ENCODE measurements at regions not wholly inside any gene's neighbourhood (a gene's known extent, or its start where the extent isn't known, plus 50 kb on each side); places are given as distances from the start of the nearest gene placed in this dataset.

GRCh38 chr4:19429684-19430083 is 822.0 kb upstream of the SLIT2 start:
- Mint-ChIP-seq H3K4me1 (no peaks in the 10 kb centered on the region), H3K4me3 (no peak overlapping the region), H3K36me3 (no peaks in the 10 kb centered on the region), H3K9me3 (peaks cover 16 to 64% (median 44%) of the 10 kb centered on the region in 6 donors), H3K27me3 (ENCODE audit: low read depth in 3 of 3) (peaks cover 0 to 2% (median 0%) of the 10 kb centered on the region in 3 donors), H3K27ac (no peak overlapping the region)
- DNase-seq: no peak

DNA sequence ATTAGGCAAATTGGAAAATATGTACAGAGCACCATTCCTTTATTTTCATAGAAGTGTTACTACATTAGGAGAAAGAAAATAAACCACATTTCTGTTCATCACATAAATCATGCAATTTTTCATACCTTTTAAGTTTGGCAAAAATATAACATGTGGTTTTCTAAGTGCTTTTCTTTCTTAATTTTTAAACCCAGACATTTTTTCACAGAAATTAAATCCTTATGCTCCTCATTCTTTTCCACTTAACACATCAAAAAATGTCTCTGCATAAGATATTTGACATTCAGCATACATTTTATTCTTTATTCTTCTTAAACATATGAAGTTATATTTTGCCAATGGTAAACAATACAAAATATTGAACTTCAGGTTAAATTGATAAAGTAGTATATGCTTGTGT is 826.6 kb upstream of the SLIT2 start:
- H3K36me3 Mint-ChIP-seq: no peaks in the 10 kb centered on the region
- H3K4me1 Mint-ChIP-seq: no peaks in the 10 kb centered on the region
- no peak for DNase-seq
- H3K27me3 Mint-ChIP-seq (ENCODE audit: low read depth in 3 of 3): peaks cover 0 to 3% (median 0%) of the 10 kb centered on the region in 3 donors
- H3K4me3 Mint-ChIP-seq: no peak overlapping the region
- no peak overlapping the region for H3K27ac Mint-ChIP-seq
- peaks cover 10 to 42% (median 31%) of the 10 kb centered on the region in 6 donors for H3K9me3 Mint-ChIP-seq

- Mint-ChIP-seq H3K27me3 (ENCODE audit: low read depth in 3 of 3) (peaks cover 0 to 2% (median 0%) of the 10 kb centered on the region in 3 donors), H3K4me1 (no peaks in the 10 kb centered on the region), H3K4me3 (no peak overlapping the region), H3K27ac (no peak overlapping the region), H3K9me3 (peaks cover 11 to 55% (median 22%) of the 10 kb centered on the region in 6 donors), H3K36me3 (no peaks in the 10 kb centered on the region)
- no peak for DNase-seq
Measured at GRCh38 chr4:19417256-19417655, 834.4 kb upstream of the SLIT2 start.

DNA sequence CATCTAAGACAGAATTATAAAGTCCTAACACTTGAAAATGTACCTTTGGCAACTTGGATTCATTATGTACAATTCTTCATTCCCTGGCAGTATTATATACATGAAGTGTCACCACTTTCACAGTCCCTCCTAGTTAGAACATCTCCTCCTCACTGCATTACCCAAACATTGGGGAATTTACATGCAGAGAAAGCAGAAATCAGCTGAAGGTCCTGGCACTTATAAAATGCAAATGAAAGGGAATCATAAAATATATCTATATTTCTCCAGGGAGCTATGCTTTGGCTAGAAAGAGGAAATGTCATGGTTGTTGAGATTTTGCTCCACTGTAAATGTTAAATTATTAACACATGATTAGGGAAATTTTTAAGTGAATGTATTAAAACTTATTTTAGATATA is 835.6 kb upstream of the SLIT2 start:
- H3K27ac Mint-ChIP-seq: no peak overlapping the region
- peaks cover 0 to 2% (median 0%) of the 10 kb centered on the region in 3 donors for H3K27me3 Mint-ChIP-seq (ENCODE audit: low read depth in 3 of 3)
- DNase-seq: no peak
- H3K9me3 Mint-ChIP-seq: peaks cover 11 to 55% (median 22%) of the 10 kb centered on the region in 6 donors
- H3K4me3 Mint-ChIP-seq: no peak overlapping the region
- H3K4me1 Mint-ChIP-seq: no peaks in the 10 kb centered on the region
- no peaks in the 10 kb centered on the region for H3K36me3 Mint-ChIP-seq

GRCh38 chr4:19408490-19408889 is 843.2 kb upstream of the SLIT2 start:
- H3K4me1 Mint-ChIP-seq: no peaks in the 10 kb centered on the region
- DNase-seq: no peak
- H3K4me3 Mint-ChIP-seq: no peak overlapping the region
- peaks cover 0 to 2% (median 0%) of the 10 kb centered on the region in 3 donors for H3K36me3 Mint-ChIP-seq
- H3K9me3 Mint-ChIP-seq: peaks cover 6 to 37% (median 21%) of the 10 kb centered on the region in 6 donors
- H3K27ac Mint-ChIP-seq: no peak overlapping the region
- H3K27me3 Mint-ChIP-seq (ENCODE audit: low read depth in 3 of 3): peaks cover 0 to 3% (median 0%) of the 10 kb centered on the region in 3 donors

GRCh38 chr4:19406789-19407188 is 844.9 kb upstream of the SLIT2 start:
- Mint-ChIP-seq H3K4me3 (no peak overlapping the region), H3K9me3 (peaks cover 7 to 47% (median 27%) of the 10 kb centered on the region in 6 donors), H3K4me1 (no peaks in the 10 kb centered on the region), H3K36me3 (peaks cover 0 to 2% (median 0%) of the 10 kb centered on the region in 3 donors), H3K27ac (no peak overlapping the region), H3K27me3 (ENCODE audit: low read depth in 3 of 3) (peaks cover 0 to 5% (median 0%) of the 10 kb centered on the region in 3 donors)
- no peak for DNase-seq

- H3K36me3 Mint-ChIP-seq: peaks cover 0 to 2% (median 0%) of the 10 kb centered on the region in 3 donors
- no peak overlapping the region for H3K27ac Mint-ChIP-seq
- peaks cover 0 to 7% (median 0%) of the 10 kb centered on the region in 3 donors for H3K27me3 Mint-ChIP-seq (ENCODE audit: low read depth in 3 of 3)
- H3K9me3 Mint-ChIP-seq: peaks cover 8 to 45% (median 24%) of the 10 kb centered on the region in 6 donors
- no peaks in the 10 kb centered on the region for H3K4me1 Mint-ChIP-seq
- H3K4me3 Mint-ChIP-seq: no peak overlapping the region
- DNase-seq: no peak
Measured at GRCh38 chr4:19403786-19404370, 847.8 kb upstream of the SLIT2 start.

DNA sequence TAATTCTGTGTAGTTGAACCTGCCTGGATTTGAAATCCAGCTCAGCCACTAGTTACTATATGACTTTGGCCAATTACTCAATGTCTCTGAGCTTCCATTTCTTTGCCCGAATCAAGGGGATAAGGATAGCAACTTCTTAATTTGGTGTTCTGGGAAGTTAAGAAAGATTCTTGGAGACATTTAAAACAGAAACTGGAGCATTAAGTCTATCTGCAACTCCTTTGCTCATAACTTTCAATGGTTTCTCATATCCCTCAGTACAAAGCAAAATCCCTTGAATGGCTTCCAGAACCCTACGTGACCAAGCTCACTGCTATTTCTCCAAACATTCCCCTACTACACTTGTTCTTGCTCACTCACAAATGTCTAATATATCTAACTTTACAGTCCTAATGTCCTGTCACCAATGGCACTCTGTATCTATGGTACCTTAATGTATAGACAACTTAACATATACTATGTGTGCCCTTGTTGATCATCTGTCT is 849.1 kb upstream of the SLIT2 start:
- Mint-ChIP-seq H3K4me3 (no peak overlapping the region), H3K9me3 (peaks cover 5 to 42% (median 20%) of the 10 kb centered on the region in 6 donors), H3K27ac (no peak overlapping the region), H3K36me3 (peaks cover 0 to 2% (median 0%) of the 10 kb centered on the region in 3 donors), H3K27me3 (ENCODE audit: low read depth in 3 of 3) (peaks cover 0 to 5% (median 0%) of the 10 kb centered on the region in 3 donors), H3K4me1 (no peaks in the 10 kb centered on the region)
- no peak for DNase-seq

- no peaks in the 10 kb centered on the region for H3K4me1 Mint-ChIP-seq
- peaks cover 8 to 39% (median 21%) of the 10 kb centered on the region in 6 donors for H3K9me3 Mint-ChIP-seq
- DNase-seq: no peak
- H3K27ac Mint-ChIP-seq: no peak overlapping the region
- H3K36me3 Mint-ChIP-seq: peaks cover 0 to 2% (median 0%) of the 10 kb centered on the region in 3 donors
- H3K4me3 Mint-ChIP-seq: no peak overlapping the region
- H3K27me3 Mint-ChIP-seq (ENCODE audit: low read depth in 3 of 3): peaks cover 0 to 5% (median 0%) of the 10 kb centered on the region in 3 donors
Measured at GRCh38 chr4:19401301-19402080, 850.2 kb upstream of the SLIT2 start.

GRCh38 chr4:19400820-19401219 is 850.9 kb upstream of the SLIT2 start:
- peaks cover 0 to 2% (median 0%) of the 10 kb centered on the region in 3 donors for H3K36me3 Mint-ChIP-seq
- no peak for DNase-seq
- no peak overlapping the region for H3K27ac Mint-ChIP-seq
- H3K9me3 Mint-ChIP-seq: peaks cover 8 to 34% (median 21%) of the 10 kb centered on the region in 6 donors
- no peaks in the 10 kb centered on the region for H3K4me1 Mint-ChIP-seq
- peaks cover 0 to 5% (median 0%) of the 10 kb centered on the region in 3 donors for H3K27me3 Mint-ChIP-seq (ENCODE audit: low read depth in 3 of 3)
- no peak overlapping the region for H3K4me3 Mint-ChIP-seq

GRCh38 chr4:19399001-19399400 is 852.7 kb upstream of the SLIT2 start:
- Mint-ChIP-seq H3K36me3 (no peaks in the 10 kb centered on the region), H3K4me1 (no peaks in the 10 kb centered on the region), H3K27me3 (ENCODE audit: low read depth in 3 of 3) (peaks cover 0 to 4% (median 0%) of the 10 kb centered on the region in 3 donors), H3K9me3 (peaks cover 9 to 29% (median 21%) of the 10 kb centered on the region in 6 donors), H3K4me3 (no peak overlapping the region), H3K27ac (no peak overlapping the region)
- DNase-seq: no peak

- DNase-seq: no peak
- peaks cover 15 to 60% (median 28%) of the 10 kb centered on the region in 6 donors for H3K9me3 Mint-ChIP-seq
Measured at GRCh38 chr4:19386786-19387185, 864.9 kb upstream of the SLIT2 start.

DNA sequence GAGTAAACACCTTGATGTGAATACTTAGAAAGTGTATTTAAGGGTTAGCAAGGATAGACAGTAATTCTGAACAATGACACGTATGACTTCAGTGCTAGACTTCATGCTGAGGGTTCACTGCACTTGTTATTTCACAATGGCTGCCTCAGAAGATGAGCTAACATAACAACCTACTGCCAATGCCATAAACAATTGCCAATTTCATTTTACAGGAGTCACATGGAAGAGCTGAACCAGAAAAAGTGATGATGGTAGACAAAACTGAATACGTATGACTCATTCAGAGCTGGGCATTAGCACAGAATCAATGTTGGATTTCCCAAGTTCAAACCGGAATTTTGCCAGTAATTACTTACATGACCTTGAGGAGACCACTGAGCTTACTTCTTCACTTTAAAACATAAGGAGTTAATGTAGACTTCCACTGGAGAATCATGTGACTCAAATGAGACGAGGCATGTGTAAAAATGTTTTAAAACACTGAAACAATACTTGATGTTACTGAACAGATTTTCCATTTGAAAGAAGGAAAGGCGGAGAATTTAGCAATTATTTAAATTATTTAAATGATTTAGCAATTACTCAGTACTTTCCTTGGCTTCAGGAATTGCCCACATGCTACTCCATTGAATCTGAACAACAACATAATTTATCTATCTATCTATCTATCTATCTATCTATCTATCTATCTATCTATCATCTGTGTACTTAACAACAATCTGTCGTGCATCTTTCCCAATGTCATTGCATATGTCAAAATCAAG is 868.5 kb upstream of the SLIT2 start:
- no peaks in the 10 kb centered on the region for H3K27me3 Mint-ChIP-seq (ENCODE audit: low read depth in 3 of 3)

More at GRCh38 chr4:19386786-19387185, 864.9 kb upstream of the SLIT2 start:
- Mint-ChIP-seq H3K36me3 (no peaks in the 10 kb centered on the region), H3K27me3 (ENCODE audit: low read depth in 3 of 3) (no peaks in the 10 kb centered on the region), H3K4me1 (no peaks in the 10 kb centered on the region), H3K27ac (no peak overlapping the region), H3K4me3 (no peak overlapping the region)

More for the DNA sequence above, 868.5 kb upstream of the SLIT2 start:
- DNase-seq: no peak
- no peak overlapping the region for H3K27ac Mint-ChIP-seq
- no peak overlapping the region for H3K4me3 Mint-ChIP-seq
- peaks cover 6 to 50% (median 20%) of the 10 kb centered on the region in 6 donors for H3K9me3 Mint-ChIP-seq
- H3K36me3 Mint-ChIP-seq: no peaks in the 10 kb centered on the region
- H3K4me1 Mint-ChIP-seq: no peaks in the 10 kb centered on the region

Data from immature natural killer cell (primary cell).